HEK293 (cell line): ENCODE measurements at regions not wholly inside any gene's neighbourhood (a gene's known extent, or its start where the extent isn't known, plus 50 kb on each side); places are given as distances from the start of the nearest gene placed in this dataset.

Experiments
- CTCF ChIA-PET: fragments of 350-600 bp; formaldehyde crosslinking; extraction: SDS; loops from one replicate; lab custom pipeline; 2021; ENCODE audit warnings: antibody characterized with exemption; lab: Yijun Ruan, JAX
- POLR2A ChIA-PET: fragments of 300-600 bp; formaldehyde crosslinking; extraction: SDS; loops from one replicate; lab custom pipeline; 2020; ENCODE audit warnings: antibody characterized with exemption, inconsistent platforms; lab: Yijun Ruan, JAX
- H3K27ac ChIP-seq: fragments of 200-500 bp; sonication (Bioruptor generic); 2 replicates; pipeline ENCODE4 v1.5.1; 2014; ENCODE audit warnings: low read depth, low read length, control low read depth, inconsistent platforms; ENCODE audit errors: extremely low read depth
- H3K36me3 ChIP-seq, 2 experiments: fragments of 200-500 bp in 1 of 2; sonication (Bioruptor generic) in 1 of 2; 1 replicate in 1 of 2; 2 replicates in 1 of 2; pipeline ENCODE4 v1.5.1; 2014 to 2017; ENCODE audit warnings: inconsistent platforms in 2 of 2, low read length in 2 of 2; ENCODE audit not compliant: control insufficient read depth in 2 of 2, insufficient read depth in 1 of 2
- H3K4me1 ChIP-seq: fragments of 200-500 bp; sonication (Bioruptor generic); 2 replicates; pipeline ENCODE4 v1.5.1; 2014; ENCODE audit warnings: mild to moderate bottlenecking, low read length, inconsistent platforms; ENCODE audit not compliant: control insufficient read depth, insufficient read depth
- H3K4me3 ChIP-seq: 2 replicates; pipeline ENCODE4 v1.5.1; 2011; ENCODE audit warnings: low read depth, mild to moderate bottlenecking, control low read depth, low read length, moderate library complexity
- H3K9me3 ChIP-seq: fragments of 200-500 bp; sonication (Bioruptor generic); 2 replicates; pipeline ENCODE4 v1.5.1; 2014; ENCODE audit warnings: low read depth, low read length, inconsistent platforms; ENCODE audit not compliant: control insufficient read depth, insufficient read depth
- EGR2 ChIP-seq: fragments of 450-650 bp; formaldehyde crosslinking; IDR thresholded peaks from 2 replicates; pipeline ENCODE4 v1.5.1; 2016; ENCODE audit warnings: low read depth, missing biosample characterization, missing genetic modification characterization
- GLI2 ChIP-seq: fragments of 450-650 bp; formaldehyde crosslinking; IDR thresholded peaks from 2 replicates; pipeline ENCODE4; 2017; ENCODE audit warnings: missing biosample characterization, missing genetic modification characterization, low read depth, borderline replicate concordance
- HOXC10 ChIP-seq: sonication (generic); formaldehyde crosslinking; IDR thresholded peaks from 2 replicates; pipeline ENCODE4 v1.8.1; 2023; ENCODE audit warnings: mild to moderate bottlenecking, missing genetic modification reagents
- MEIS1 ChIP-seq: sonication (generic); formaldehyde crosslinking; IDR thresholded peaks from 2 replicates; pipeline ENCODE4 v1.8.1; 2022; ENCODE audit warnings: missing genetic modification reagents, mild to moderate bottlenecking, borderline replicate concordance
- YY1 ChIP-seq: fragments of 450-650 bp; formaldehyde crosslinking; IDR thresholded peaks from 2 replicates; pipeline ENCODE4 v1.5.1; 2018; ENCODE audit warnings: missing biosample characterization, missing genetic modification characterization
- YY2 ChIP-seq: fragments of 450-650 bp; formaldehyde crosslinking; IDR thresholded peaks from 2 replicates; pipeline ENCODE4 v1.5.1; 2016; ENCODE audit warnings: missing biosample characterization, missing genetic modification characterization
- ZNF133 ChIP-seq: fragments of 450-650 bp; formaldehyde crosslinking; IDR thresholded peaks from 2 replicates; pipeline ENCODE4 v1.5.1; 2016; ENCODE audit warnings: missing biosample characterization, missing genetic modification characterization
- ZNF211 ChIP-seq: fragments of 450-650 bp; formaldehyde crosslinking; IDR thresholded peaks from 2 replicates; pipeline ENCODE4 v1.5.1; 2016; ENCODE audit warnings: low read depth, missing biosample characterization, missing genetic modification characterization
- ZNF214 ChIP-seq: fragments of 450-650 bp; formaldehyde crosslinking; IDR thresholded peaks from 2 replicates; pipeline ENCODE4 v1.5.1; 2017; ENCODE audit warnings: missing biosample characterization, mild to moderate bottlenecking, missing genetic modification characterization, borderline replicate concordance
- ZNF292 ChIP-seq: fragments of 450-650 bp; formaldehyde crosslinking; IDR thresholded peaks from 2 replicates; pipeline ENCODE4 v1.5.1; 2016; ENCODE audit warnings: low read depth, missing biosample characterization, missing genetic modification characterization, borderline replicate concordance
- ZNF423 ChIP-seq: fragments of 450-650 bp; formaldehyde crosslinking; IDR thresholded peaks from 2 replicates; pipeline ENCODE4 v1.5.1; 2016; ENCODE audit warnings: missing biosample characterization, missing genetic modification characterization
- ZNF544 ChIP-seq: fragments of 450-650 bp; formaldehyde crosslinking; IDR thresholded peaks from 2 replicates; pipeline ENCODE4 v1.5.0; 2017; ENCODE audit warnings: missing biosample characterization, missing genetic modification characterization
- ZNF610 ChIP-seq: fragments of 450-650 bp; formaldehyde crosslinking; IDR thresholded peaks from 2 replicates; pipeline ENCODE4 v1.5.1; 2016; ENCODE audit warnings: missing biosample characterization, missing genetic modification characterization, borderline replicate concordance
- TF ChIP-seq, protein P1 (sequence below): fragments of 450-650 bp; formaldehyde crosslinking; IDR thresholded peaks from 2 replicates; pipeline ENCODE4 v1.5.1; 2016; ENCODE audit warnings: missing biosample characterization, missing genetic modification characterization
- TF ChIP-seq, protein P2 (sequence below): fragments of 450-650 bp; formaldehyde crosslinking; IDR thresholded peaks from 2 replicates; pipeline ENCODE4 v1.5.1; 2016; ENCODE audit warnings: missing biosample characterization, missing genetic modification characterization
- TF ChIP-seq, protein P3 (sequence below): fragments of 450-650 bp; formaldehyde crosslinking; IDR thresholded peaks from 2 replicates; pipeline ENCODE4 v1.5.1; 2016; ENCODE audit warnings: missing biosample characterization, missing genetic modification characterization, low read depth
- TF ChIP-seq, protein P4 (sequence below): fragments of 450-650 bp; formaldehyde crosslinking; IDR thresholded peaks from 2 replicates; pipeline ENCODE4 v1.5.1; 2017; ENCODE audit warnings: missing biosample characterization, missing genetic modification characterization
- TF ChIP-seq, protein P5 (sequence below): fragments of 450-650 bp; formaldehyde crosslinking; IDR thresholded peaks from 2 replicates; pipeline ENCODE4 v1.5.1; 2017; ENCODE audit warnings: missing biosample characterization, mild to moderate bottlenecking, missing genetic modification characterization, moderate library complexity
- TF ChIP-seq, protein P6 (sequence below): fragments of 450-650 bp; formaldehyde crosslinking; IDR thresholded peaks from 2 replicates; pipeline ENCODE4 v1.5.1; 2016; ENCODE audit warnings: missing biosample characterization, missing genetic modification characterization
- TF ChIP-seq, protein P7 (sequence below): fragments of 450-650 bp; formaldehyde crosslinking; IDR thresholded peaks from 2 replicates; pipeline ENCODE4 v1.5.1; 2017; ENCODE audit warnings: missing biosample characterization, missing genetic modification characterization

DNA sequence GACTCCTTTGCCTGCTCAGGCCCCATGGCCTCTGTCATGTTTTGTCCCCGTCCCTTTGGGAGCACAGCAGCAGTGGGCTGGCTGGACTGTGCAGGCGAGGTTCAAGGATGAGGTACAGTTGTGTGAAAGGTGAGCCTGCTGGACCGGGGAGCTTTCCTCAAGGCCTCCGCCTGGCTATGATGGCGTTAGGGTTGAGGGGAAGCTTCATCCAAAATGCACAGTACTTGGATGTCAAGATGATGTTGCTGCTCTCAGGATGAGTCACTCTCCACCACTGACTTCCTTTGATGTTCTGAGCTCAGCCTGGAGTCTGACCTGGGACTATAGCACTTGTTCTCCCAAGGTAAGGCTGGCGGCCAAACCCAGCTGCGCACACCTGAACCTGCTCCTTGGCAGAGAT is 152.7 kb upstream of the SHH start (continued):
- TF ChIP-seq, protein P1, sequence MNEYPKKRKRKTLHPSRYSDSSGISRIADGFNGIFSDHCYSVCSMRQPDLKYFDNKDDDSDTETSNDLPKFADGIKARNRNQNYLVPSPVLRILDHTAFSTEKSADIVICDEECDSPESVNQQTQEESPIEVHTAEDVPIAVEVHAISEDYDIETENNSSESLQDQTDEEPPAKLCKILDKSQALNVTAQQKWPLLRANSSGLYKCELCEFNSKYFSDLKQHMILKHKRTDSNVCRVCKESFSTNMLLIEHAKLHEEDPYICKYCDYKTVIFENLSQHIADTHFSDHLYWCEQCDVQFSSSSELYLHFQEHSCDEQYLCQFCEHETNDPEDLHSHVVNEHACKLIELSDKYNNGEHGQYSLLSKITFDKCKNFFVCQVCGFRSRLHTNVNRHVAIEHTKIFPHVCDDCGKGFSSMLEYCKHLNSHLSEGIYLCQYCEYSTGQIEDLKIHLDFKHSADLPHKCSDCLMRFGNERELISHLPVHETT (tag by site-specific recombination), result no peak
- TF ChIP-seq, protein P2, sequence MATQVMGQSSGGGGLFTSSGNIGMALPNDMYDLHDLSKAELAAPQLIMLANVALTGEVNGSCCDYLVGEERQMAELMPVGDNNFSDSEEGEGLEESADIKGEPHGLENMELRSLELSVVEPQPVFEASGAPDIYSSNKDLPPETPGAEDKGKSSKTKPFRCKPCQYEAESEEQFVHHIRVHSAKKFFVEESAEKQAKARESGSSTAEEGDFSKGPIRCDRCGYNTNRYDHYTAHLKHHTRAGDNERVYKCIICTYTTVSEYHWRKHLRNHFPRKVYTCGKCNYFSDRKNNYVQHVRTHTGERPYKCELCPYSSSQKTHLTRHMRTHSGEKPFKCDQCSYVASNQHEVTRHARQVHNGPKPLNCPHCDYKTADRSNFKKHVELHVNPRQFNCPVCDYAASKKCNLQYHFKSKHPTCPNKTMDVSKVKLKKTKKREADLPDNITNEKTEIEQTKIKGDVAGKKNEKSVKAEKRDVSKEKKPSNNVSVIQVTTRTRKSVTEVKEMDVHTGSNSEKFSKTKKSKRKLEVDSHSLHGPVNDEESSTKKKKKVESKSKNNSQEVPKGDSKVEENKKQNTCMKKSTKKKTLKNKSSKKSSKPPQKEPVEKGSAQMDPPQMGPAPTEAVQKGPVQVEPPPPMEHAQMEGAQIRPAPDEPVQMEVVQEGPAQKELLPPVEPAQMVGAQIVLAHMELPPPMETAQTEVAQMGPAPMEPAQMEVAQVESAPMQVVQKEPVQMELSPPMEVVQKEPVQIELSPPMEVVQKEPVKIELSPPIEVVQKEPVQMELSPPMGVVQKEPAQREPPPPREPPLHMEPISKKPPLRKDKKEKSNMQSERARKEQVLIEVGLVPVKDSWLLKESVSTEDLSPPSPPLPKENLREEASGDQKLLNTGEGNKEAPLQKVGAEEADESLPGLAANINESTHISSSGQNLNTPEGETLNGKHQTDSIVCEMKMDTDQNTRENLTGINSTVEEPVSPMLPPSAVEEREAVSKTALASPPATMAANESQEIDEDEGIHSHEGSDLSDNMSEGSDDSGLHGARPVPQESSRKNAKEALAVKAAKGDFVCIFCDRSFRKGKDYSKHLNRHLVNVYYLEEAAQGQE, result no peak
- no peak for TF ChIP-seq YY2 (tag by site-specific recombination)
- TF ChIP-seq HOXC10 (CRISPR knock-in tag), result no peak

DNA sequence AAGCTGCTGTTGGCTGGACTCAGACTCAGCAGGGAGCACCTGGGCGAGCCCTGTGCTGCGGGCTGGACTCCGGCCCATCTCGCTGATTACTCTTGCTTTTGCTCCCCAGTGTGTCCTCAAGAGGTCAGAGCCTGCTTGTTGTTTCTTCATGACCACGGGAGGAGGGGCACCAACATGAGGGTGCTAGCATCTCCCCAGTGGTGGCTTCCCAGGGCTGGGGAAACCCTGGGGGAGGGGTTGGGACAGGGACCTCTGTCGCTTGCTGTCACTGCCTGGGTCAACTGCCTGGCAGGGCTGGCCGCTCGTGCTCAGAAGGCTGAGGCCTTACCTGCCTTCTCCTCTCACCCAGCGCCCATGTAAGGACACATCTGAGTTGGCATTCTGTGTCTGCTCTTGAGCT is 152.3 kb upstream of the SHH start:
- no peaks in the 10 kb centered on the region for H3K36me3 ChIP-seq
- H3K4me1 ChIP-seq, result no peaks in the 10 kb centered on the region
- H3K27ac ChIP-seq, result no peak overlapping the region
- CTCF ChIA-PET, result no interaction called here
- no peaks in the 10 kb centered on the region for H3K9me3 ChIP-seq
- TF ChIP-seq ZNF211 (tag by site-specific recombination) (no peak), MEIS1 (CRISPR knock-in tag) (no peak), ZNF610 (tag by site-specific recombination) (no peak), EGR2 (no peak)
- TF ChIP-seq, protein P3, sequence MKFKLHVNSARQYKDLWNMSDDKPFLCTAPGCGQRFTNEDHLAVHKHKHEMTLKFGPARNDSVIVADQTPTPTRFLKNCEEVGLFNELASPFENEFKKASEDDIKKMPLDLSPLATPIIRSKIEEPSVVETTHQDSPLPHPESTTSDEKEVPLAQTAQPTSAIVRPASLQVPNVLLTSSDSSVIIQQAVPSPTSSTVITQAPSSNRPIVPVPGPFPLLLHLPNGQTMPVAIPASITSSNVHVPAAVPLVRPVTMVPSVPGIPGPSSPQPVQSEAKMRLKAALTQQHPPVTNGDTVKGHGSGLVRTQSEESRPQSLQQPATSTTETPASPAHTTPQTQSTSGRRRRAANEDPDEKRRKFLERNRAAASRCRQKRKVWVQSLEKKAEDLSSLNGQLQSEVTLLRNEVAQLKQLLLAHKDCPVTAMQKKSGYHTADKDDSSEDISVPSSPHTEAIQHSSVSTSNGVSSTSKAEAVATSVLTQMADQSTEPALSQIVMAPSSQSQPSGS (tag by site-specific recombination), result no peak
- TF ChIP-seq, all 188 proteins: peak for 0
- POLR2A ChIA-PET, result interaction anchor here (0.5 kb wide), 1 partner anchor 191 kb away, joined by 4 read pairs; no protein-coding TSS in a partner anchor
- H3K4me3 ChIP-seq, result no peak overlapping the region

DNA sequence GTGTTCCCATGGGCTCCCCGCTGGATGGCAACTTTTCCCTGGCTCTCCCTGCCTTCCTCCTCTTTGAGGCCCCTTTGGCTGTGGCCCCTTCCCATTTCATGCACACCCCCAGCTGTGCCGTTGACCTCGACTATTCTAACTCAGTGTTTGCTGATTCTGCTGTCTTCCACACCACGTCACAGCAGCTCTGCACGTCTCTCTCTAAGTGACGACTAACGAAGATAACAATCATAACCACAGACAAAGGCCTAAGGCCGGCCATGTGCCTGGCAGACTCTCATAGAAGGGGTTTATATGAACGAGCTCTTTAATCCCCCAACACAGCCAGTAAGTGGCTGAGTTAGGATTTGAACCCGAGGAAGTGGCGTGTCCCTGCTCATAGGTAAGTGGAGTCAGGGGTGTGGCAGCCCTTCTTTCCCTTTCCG is 151.5 kb upstream of the SHH start:
- no peaks in the 10 kb centered on the region for H3K9me3 ChIP-seq
- POLR2A ChIA-PET, result no interaction called here
- no peaks in the 10 kb centered on the region for H3K36me3 ChIP-seq
- H3K4me1 ChIP-seq, result no peaks in the 10 kb centered on the region
- no peak overlapping the region for H3K4me3 ChIP-seq
- no peak overlapping the region for H3K27ac ChIP-seq
- CTCF ChIA-PET, result no interaction called here
- TF ChIP-seq ZNF423 (tag by site-specific recombination), result no peak
- TF ChIP-seq, protein P4, sequence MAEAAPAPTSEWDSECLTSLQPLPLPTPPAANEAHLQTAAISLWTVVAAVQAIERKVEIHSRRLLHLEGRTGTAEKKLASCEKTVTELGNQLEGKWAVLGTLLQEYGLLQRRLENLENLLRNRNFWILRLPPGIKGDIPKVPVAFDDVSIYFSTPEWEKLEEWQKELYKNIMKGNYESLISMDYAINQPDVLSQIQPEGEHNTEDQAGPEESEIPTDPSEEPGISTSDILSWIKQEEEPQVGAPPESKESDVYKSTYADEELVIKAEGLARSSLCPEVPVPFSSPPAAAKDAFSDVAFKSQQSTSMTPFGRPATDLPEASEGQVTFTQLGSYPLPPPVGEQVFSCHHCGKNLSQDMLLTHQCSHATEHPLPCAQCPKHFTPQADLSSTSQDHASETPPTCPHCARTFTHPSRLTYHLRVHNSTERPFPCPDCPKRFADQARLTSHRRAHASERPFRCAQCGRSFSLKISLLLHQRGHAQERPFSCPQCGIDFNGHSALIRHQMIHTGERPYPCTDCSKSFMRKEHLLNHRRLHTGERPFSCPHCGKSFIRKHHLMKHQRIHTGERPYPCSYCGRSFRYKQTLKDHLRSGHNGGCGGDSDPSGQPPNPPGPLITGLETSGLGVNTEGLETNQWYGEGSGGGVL (tag by site-specific recombination), result no peak
- TF ChIP-seq, protein P5, sequence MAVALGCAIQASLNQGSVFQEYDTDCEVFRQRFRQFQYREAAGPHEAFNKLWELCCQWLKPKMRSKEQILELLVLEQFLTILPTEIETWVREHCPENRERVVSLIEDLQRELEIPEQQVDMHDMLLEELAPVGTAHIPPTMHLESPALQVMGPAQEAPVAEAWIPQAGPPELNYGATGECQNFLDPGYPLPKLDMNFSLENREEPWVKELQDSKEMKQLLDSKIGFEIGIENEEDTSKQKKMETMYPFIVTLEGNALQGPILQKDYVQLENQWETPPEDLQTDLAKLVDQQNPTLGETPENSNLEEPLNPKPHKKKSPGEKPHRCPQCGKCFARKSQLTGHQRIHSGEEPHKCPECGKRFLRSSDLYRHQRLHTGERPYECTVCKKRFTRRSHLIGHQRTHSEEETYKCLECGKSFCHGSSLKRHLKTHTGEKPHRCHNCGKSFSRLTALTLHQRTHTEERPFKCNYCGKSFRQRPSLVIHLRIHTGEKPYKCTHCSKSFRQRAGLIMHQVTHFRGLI (tag by site-specific recombination), result no peak
- no peak for TF ChIP-seq ZNF544 (tag by site-specific recombination)
- no peak for TF ChIP-seq ZNF214 (tag by site-specific recombination)
- TF ChIP-seq, protein P6, sequence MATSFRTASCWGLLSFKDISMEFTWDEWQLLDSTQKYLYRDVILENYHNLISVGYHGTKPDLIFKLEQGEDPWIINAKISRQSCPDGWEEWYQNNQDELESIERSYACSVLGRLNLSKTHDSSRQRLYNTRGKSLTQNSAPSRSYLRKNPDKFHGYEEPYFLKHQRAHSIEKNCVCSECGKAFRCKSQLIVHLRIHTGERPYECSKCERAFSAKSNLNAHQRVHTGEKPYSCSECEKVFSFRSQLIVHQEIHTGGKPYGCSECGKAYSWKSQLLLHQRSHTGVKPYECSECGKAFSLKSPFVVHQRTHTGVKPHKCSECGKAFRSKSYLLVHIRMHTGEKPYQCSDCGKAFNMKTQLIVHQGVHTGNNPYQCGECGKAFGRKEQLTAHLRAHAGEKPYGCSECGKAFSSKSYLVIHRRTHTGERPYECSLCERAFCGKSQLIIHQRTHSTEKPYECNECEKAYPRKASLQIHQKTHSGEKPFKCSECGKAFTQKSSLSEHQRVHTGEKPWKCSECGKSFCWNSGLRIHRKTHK (tag by site-specific recombination), result no peak
- TF ChIP-seq ZNF292 (tag by site-specific recombination), result no peak
- no peak for TF ChIP-seq GLI2
- TF ChIP-seq, protein P7, sequence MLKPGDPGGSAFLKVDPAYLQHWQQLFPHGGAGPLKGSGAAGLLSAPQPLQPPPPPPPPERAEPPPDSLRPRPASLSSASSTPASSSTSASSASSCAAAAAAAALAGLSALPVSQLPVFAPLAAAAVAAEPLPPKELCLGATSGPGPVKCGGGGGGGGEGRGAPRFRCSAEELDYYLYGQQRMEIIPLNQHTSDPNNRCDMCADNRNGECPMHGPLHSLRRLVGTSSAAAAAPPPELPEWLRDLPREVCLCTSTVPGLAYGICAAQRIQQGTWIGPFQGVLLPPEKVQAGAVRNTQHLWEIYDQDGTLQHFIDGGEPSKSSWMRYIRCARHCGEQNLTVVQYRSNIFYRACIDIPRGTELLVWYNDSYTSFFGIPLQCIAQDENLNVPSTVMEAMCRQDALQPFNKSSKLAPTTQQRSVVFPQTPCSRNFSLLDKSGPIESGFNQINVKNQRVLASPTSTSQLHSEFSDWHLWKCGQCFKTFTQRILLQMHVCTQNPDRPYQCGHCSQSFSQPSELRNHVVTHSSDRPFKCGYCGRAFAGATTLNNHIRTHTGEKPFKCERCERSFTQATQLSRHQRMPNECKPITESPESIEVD (tag by site-specific recombination), result no peak
- TF ChIP-seq ZNF133 (tag by site-specific recombination), result no peak
- no peak for TF ChIP-seq YY1 (tag by site-specific recombination)
